ENCODE measurements at regions not wholly inside any gene's neighbourhood (a gene's known extent, or its start where the extent isn't known, plus 50 kb on each side); places are given as distances from the start of the nearest gene placed in this dataset.

- Histone ChIP-seq H3K27ac (ENCODE audit: insufficient read depth, low read depth, low read length, poor library complexity, severe bottlenecking) (no peak overlapping the region), H3K4me3 (ENCODE audit: insufficient read depth, low read depth, low read length) (no peak overlapping the region), H3K36me3 (ENCODE audit: control insufficient read depth, insufficient read depth, low read length) (no peaks in the 10 kb centered on the region)
These were observed 80.7 kb upstream of the EEF1E1 start for GRCh38 chr6:8182902-8183665.

GRCh38 chr6:8181951-8182845 lies 79.8 kb upstream of the EEF1E1 start:
- Histone ChIP-seq H3K27me3 (ENCODE audit: control insufficient read depth, insufficient read depth, low read length, poor library complexity, severe bottlenecking) (no peaks in the 10 kb centered on the region), H3K27ac (ENCODE audit: insufficient read depth, low read depth, low read length, poor library complexity, severe bottlenecking) (no peak overlapping the region), H3K4me1 (ENCODE audit: control insufficient read depth, insufficient read depth, low read length) (peaks cover 40% of the 10 kb centered on the region), H3K9me3 (ENCODE audit: control insufficient read depth, low read length) (no peaks in the 10 kb centered on the region), H3K4me3 (ENCODE audit: insufficient read depth, low read depth, low read length) (no peak overlapping the region), H3K36me3 (ENCODE audit: control insufficient read depth, insufficient read depth, low read length) (no peaks in the 10 kb centered on the region)
- WGBS, 2 experiments: 81 to 82% methylated on average over 10 of the region's 10 CpGs

More at GRCh38 chr6:8182902-8183665, 80.7 kb upstream of the EEF1E1 start:
- WGBS, 2 experiments: 84 to 85% methylated on average over 9 of the region's 9 CpGs
- H3K9me3 ChIP-seq (ENCODE audit: control insufficient read depth, low read length): no peaks in the 10 kb centered on the region
- no peaks in the 10 kb centered on the region for H3K27me3 ChIP-seq (ENCODE audit: control insufficient read depth, insufficient read depth, low read length, poor library complexity, severe bottlenecking)
- H3K4me1 ChIP-seq (ENCODE audit: control insufficient read depth, insufficient read depth, low read length): peaks cover 40% of the 10 kb centered on the region

- WGBS, 2 experiments: 82% methylated on average over 2 of the region's 2 CpGs
- Histone ChIP-seq H3K9me3 (ENCODE audit: control insufficient read depth, low read length) (no peaks in the 10 kb centered on the region), H3K4me1 (ENCODE audit: control insufficient read depth, insufficient read depth, low read length) (peaks cover 40% of the 10 kb centered on the region), H3K4me3 (ENCODE audit: insufficient read depth, low read depth, low read length) (no peak overlapping the region), H3K36me3 (ENCODE audit: control insufficient read depth, insufficient read depth, low read length) (no peaks in the 10 kb centered on the region), H3K27me3 (ENCODE audit: control insufficient read depth, insufficient read depth, low read length, poor library complexity, severe bottlenecking) (no peaks in the 10 kb centered on the region), H3K27ac (ENCODE audit: insufficient read depth, low read depth, low read length, poor library complexity, severe bottlenecking) (peak overlapping the region; percentile 3)
These were observed 79.0 kb upstream of the EEF1E1 start for GRCh38 chr6:8181160-8181881.

- Histone ChIP-seq H3K27ac (ENCODE audit: insufficient read depth, low read depth, low read length, poor library complexity, severe bottlenecking) (peak overlapping the region; percentile 70), H3K4me1 (ENCODE audit: control insufficient read depth, insufficient read depth, low read length) (peaks cover 40% of the 10 kb centered on the region), H3K36me3 (ENCODE audit: control insufficient read depth, insufficient read depth, low read length) (no peaks in the 10 kb centered on the region), H3K9me3 (ENCODE audit: control insufficient read depth, low read length) (no peaks in the 10 kb centered on the region), H3K4me3 (ENCODE audit: insufficient read depth, low read depth, low read length) (peak overlapping the region; percentile 11), H3K27me3 (ENCODE audit: control insufficient read depth, insufficient read depth, low read length, poor library complexity, severe bottlenecking) (no peaks in the 10 kb centered on the region)
- 25 to 27% methylated on average over 11 of the region's 11 CpGs for WGBS, 2 experiments
These were observed 78.2 kb upstream of the EEF1E1 start for GRCh38 chr6:8180327-8181159.

GRCh38 chr6:8177721-8178120 lies 75.4 kb upstream of the EEF1E1 start:
- Histone ChIP-seq H3K4me1 (ENCODE audit: control insufficient read depth, insufficient read depth, low read length) (peaks cover 36% of the 10 kb centered on the region), H3K4me3 (ENCODE audit: insufficient read depth, low read depth, low read length) (no peak overlapping the region), H3K27ac (ENCODE audit: insufficient read depth, low read depth, low read length, poor library complexity, severe bottlenecking) (no peak overlapping the region), H3K36me3 (ENCODE audit: control insufficient read depth, insufficient read depth, low read length) (no peaks in the 10 kb centered on the region), H3K9me3 (ENCODE audit: control insufficient read depth, low read length) (no peaks in the 10 kb centered on the region), H3K27me3 (ENCODE audit: control insufficient read depth, insufficient read depth, low read length, poor library complexity, severe bottlenecking) (no peaks in the 10 kb centered on the region)
- 96 to 100% methylated on average over 2 of the region's 2 CpGs for WGBS, 2 experiments

GRCh38 chr6:8175046-8175777 lies 72.9 kb upstream of the EEF1E1 start:
- Histone ChIP-seq H3K27me3 (ENCODE audit: control insufficient read depth, insufficient read depth, low read length, poor library complexity, severe bottlenecking) (no peaks in the 10 kb centered on the region), H3K9me3 (ENCODE audit: control insufficient read depth, low read length) (no peaks in the 10 kb centered on the region), H3K36me3 (ENCODE audit: control insufficient read depth, insufficient read depth, low read length) (no peaks in the 10 kb centered on the region), H3K27ac (ENCODE audit: insufficient read depth, low read depth, low read length, poor library complexity, severe bottlenecking) (no peak overlapping the region), H3K4me3 (ENCODE audit: insufficient read depth, low read depth, low read length) (no peak overlapping the region), H3K4me1 (ENCODE audit: control insufficient read depth, insufficient read depth, low read length) (peaks cover 13% of the 10 kb centered on the region)
- 78 to 90% methylated on average over 3 of the region's 3 CpGs for WGBS, 2 experiments

GRCh38 chr6:8174571-8174970 lies 72.2 kb upstream of the EEF1E1 start:
- no peaks in the 10 kb centered on the region for H3K27me3 ChIP-seq (ENCODE audit: control insufficient read depth, insufficient read depth, low read length, poor library complexity, severe bottlenecking)
- 94% methylated on average over 6 of the region's 6 CpGs for WGBS, 2 experiments
- no peak overlapping the region for H3K27ac ChIP-seq (ENCODE audit: insufficient read depth, low read depth, low read length, poor library complexity, severe bottlenecking)
- H3K4me1 ChIP-seq (ENCODE audit: control insufficient read depth, insufficient read depth, low read length): peaks cover 7% of the 10 kb centered on the region
- no peak overlapping the region for H3K4me3 ChIP-seq (ENCODE audit: insufficient read depth, low read depth, low read length)
- H3K9me3 ChIP-seq (ENCODE audit: control insufficient read depth, low read length): no peaks in the 10 kb centered on the region
- H3K36me3 ChIP-seq (ENCODE audit: control insufficient read depth, insufficient read depth, low read length): no peaks in the 10 kb centered on the region

- H3K9me3 ChIP-seq (ENCODE audit: control insufficient read depth, low read length): no peaks in the 10 kb centered on the region
- no peak overlapping the region for H3K27ac ChIP-seq (ENCODE audit: insufficient read depth, low read depth, low read length, poor library complexity, severe bottlenecking)
- H3K36me3 ChIP-seq (ENCODE audit: control insufficient read depth, insufficient read depth, low read length): no peaks in the 10 kb centered on the region
- H3K4me1 ChIP-seq (ENCODE audit: control insufficient read depth, insufficient read depth, low read length): no peaks in the 10 kb centered on the region
- H3K4me3 ChIP-seq (ENCODE audit: insufficient read depth, low read depth, low read length): no peak overlapping the region
- 91 to 95% methylated on average over 4 of the region's 4 CpGs for WGBS, 2 experiments
- H3K27me3 ChIP-seq (ENCODE audit: control insufficient read depth, insufficient read depth, low read length, poor library complexity, severe bottlenecking): no peaks in the 10 kb centered on the region
These were observed 70.2 kb upstream of the EEF1E1 start for GRCh38 chr6:8172530-8172929.

GRCh38 chr6:8170754-8171153 lies 68.4 kb upstream of the EEF1E1 start:
- no peak overlapping the region for H3K4me3 ChIP-seq (ENCODE audit: insufficient read depth, low read depth, low read length)
- H3K27me3 ChIP-seq (ENCODE audit: control insufficient read depth, insufficient read depth, low read length, poor library complexity, severe bottlenecking): no peaks in the 10 kb centered on the region
- WGBS, 2 experiments: 91 to 97% methylated on average over 3 of the region's 3 CpGs
- no peaks in the 10 kb centered on the region for H3K4me1 ChIP-seq (ENCODE audit: control insufficient read depth, insufficient read depth, low read length)
- H3K27ac ChIP-seq (ENCODE audit: insufficient read depth, low read depth, low read length, poor library complexity, severe bottlenecking): no peak overlapping the region
- no peaks in the 10 kb centered on the region for H3K9me3 ChIP-seq (ENCODE audit: control insufficient read depth, low read length)
- H3K36me3 ChIP-seq (ENCODE audit: control insufficient read depth, insufficient read depth, low read length): no peaks in the 10 kb centered on the region
